ENCODE measurements at regions not wholly inside any gene's neighbourhood (a gene's known extent, or its start where the extent isn't known, plus 50 kb on each side); places are given as distances from the start of the nearest gene placed in this dataset.

DNA sequence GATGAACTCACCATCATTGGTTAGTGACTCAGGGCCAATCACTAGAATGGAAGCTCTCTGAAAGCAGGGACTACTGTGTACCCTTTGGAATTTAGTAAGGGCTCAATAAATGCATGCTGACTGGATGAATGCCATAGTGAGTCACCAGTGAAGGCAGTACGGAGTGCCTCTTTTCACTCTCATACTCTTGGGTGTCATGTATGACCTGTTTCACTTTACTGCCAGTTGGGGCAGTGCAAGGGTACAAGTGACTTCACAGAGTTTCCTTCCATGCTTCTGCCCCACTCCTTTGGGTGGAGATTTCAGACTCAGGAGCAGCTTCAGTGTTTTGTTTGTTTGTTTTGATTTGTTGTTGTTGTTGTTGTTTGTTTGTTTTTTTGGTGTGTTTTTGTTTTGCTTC is 57.7 kb downstream of the SOX3 start:
- Histone ChIP-seq H3K27ac (ENCODE audit: low read depth, low read length, poor library complexity, severe bottlenecking) (no peak overlapping the region), H2AFZ (ENCODE audit: low read length) (no peak overlapping the region), H3K4me2 (ENCODE audit: low read length) (no peak overlapping the region), H3K4me1 (ENCODE audit: insufficient read depth, low read length, severe bottlenecking) (no peaks in the 10 kb centered on the region), H3K9me3 (ENCODE audit: low read length) (no peaks in the 10 kb centered on the region), H3K9me2 (ENCODE audit: low read depth, low read length) (no peaks in the 10 kb centered on the region), H3K79me2 (ENCODE audit: insufficient read depth, low read length) (no peaks in the 10 kb centered on the region), H3K4me3 (ENCODE audit: low read depth, low read length, poor library complexity, severe bottlenecking) (no peak overlapping the region), H3K9ac (ENCODE audit: low read length) (no peak overlapping the region), H4K20me1 (ENCODE audit: insufficient read depth, low read length) (no peaks in the 10 kb centered on the region), H3F3A (ENCODE audit: insufficient read depth, low read length) (no peaks in the 10 kb centered on the region), H3K36me3 (ENCODE audit: insufficient read depth, low read length) (no peaks in the 10 kb centered on the region), H3K27me3 (ENCODE audit: insufficient read depth, low read length) (no peaks in the 10 kb centered on the region)
- TF ChIP-seq, protein P1, sequence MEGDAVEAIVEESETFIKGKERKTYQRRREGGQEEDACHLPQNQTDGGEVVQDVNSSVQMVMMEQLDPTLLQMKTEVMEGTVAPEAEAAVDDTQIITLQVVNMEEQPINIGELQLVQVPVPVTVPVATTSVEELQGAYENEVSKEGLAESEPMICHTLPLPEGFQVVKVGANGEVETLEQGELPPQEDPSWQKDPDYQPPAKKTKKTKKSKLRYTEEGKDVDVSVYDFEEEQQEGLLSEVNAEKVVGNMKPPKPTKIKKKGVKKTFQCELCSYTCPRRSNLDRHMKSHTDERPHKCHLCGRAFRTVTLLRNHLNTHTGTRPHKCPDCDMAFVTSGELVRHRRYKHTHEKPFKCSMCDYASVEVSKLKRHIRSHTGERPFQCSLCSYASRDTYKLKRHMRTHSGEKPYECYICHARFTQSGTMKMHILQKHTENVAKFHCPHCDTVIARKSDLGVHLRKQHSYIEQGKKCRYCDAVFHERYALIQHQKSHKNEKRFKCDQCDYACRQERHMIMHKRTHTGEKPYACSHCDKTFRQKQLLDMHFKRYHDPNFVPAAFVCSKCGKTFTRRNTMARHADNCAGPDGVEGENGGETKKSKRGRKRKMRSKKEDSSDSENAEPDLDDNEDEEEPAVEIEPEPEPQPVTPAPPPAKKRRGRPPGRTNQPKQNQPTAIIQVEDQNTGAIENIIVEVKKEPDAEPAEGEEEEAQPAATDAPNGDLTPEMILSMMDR (IDR thresholded peaks at IDR 0.05; ENCODE audit: low read length), result no peak
- no peak for TF ChIP-seq EZH2 (IDR thresholded peaks at IDR 0.05; ENCODE audit: borderline replicate concordance, low read length)

DNA sequence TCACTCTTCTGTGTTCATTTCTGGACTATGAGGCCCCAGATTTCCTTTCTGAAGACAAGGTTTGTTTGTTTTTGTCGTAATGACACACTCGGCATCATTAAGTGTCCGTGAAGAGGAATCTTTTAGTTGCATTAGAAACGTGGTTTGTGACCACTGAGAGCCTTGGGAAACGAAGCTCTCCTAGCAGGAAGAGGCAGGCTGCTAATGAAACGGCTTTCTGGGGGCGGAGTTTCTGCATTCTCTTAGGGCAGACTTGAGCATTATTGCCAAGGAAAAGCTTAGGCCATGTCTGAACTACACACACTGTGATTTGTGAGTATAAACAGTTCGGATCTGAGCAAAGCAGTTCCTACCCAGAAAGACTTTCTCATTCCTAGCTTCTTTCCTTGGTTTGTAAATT is 64.0 kb downstream of the SOX3 start:
- H2AFZ ChIP-seq (ENCODE audit: low read length), result no peak overlapping the region
- H3K79me2 ChIP-seq (ENCODE audit: insufficient read depth, low read length), result no peaks in the 10 kb centered on the region
- TF ChIP-seq, protein P1 (IDR thresholded peaks at IDR 0.05; ENCODE audit: low read length), result no peak
- TF ChIP-seq EZH2 (IDR thresholded peaks at IDR 0.05; ENCODE audit: borderline replicate concordance, low read length), result no peak
- no peaks in the 10 kb centered on the region for H3K4me1 ChIP-seq (ENCODE audit: insufficient read depth, low read length, severe bottlenecking)
- no peaks in the 10 kb centered on the region for H3K36me3 ChIP-seq (ENCODE audit: insufficient read depth, low read length)
- H3K9me3 ChIP-seq (ENCODE audit: low read length), result no peaks in the 10 kb centered on the region
- H3K4me3 ChIP-seq (ENCODE audit: low read depth, low read length, poor library complexity, severe bottlenecking), result no peak overlapping the region
- H4K20me1 ChIP-seq (ENCODE audit: insufficient read depth, low read length), result no peaks in the 10 kb centered on the region
- no peak overlapping the region for H3K4me2 ChIP-seq (ENCODE audit: low read length)
- no peak overlapping the region for H3K9ac ChIP-seq (ENCODE audit: low read length)
- H3K9me2 ChIP-seq (ENCODE audit: low read depth, low read length), result no peaks in the 10 kb centered on the region
- H3F3A ChIP-seq (ENCODE audit: insufficient read depth, low read length), result no peaks in the 10 kb centered on the region
- H3K27me3 ChIP-seq (ENCODE audit: insufficient read depth, low read length), result no peaks in the 10 kb centered on the region
- no peak overlapping the region for H3K27ac ChIP-seq (ENCODE audit: low read depth, low read length, poor library complexity, severe bottlenecking)

DNA sequence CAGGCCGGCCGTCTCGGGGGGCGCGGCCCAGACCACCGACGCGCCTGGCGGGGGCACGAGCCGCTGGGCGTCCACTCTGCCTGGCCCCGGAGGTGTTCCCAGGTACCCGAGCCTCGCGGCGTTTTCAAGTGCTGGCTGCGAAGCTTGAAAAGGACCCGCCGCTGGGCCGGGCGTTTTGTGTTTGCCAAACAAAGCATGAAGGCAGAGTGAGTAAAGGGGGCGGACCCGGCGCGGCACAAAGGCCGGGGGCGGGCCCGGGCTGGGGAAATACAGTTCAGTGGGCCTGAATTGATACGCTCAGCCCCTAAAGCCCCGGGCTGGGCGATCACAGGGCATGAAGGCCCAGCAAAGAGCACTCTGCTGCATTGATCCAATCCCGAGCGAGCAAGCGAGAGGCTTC is 65.4 kb downstream of the SOX3 start:
- H3K9me3 ChIP-seq (ENCODE audit: low read length), result no peaks in the 10 kb centered on the region
- H3F3A ChIP-seq (ENCODE audit: insufficient read depth, low read length), result no peaks in the 10 kb centered on the region
- H2AFZ ChIP-seq (ENCODE audit: low read length), result no peak overlapping the region
- no peaks in the 10 kb centered on the region for H3K4me1 ChIP-seq (ENCODE audit: insufficient read depth, low read length, severe bottlenecking)
- no peaks in the 10 kb centered on the region for H3K9me2 ChIP-seq (ENCODE audit: low read depth, low read length)
- no peaks in the 10 kb centered on the region for H3K36me3 ChIP-seq (ENCODE audit: insufficient read depth, low read length)
- H3K27ac ChIP-seq (ENCODE audit: low read depth, low read length, poor library complexity, severe bottlenecking), result no peak overlapping the region
- TF ChIP-seq EZH2 (IDR thresholded peaks at IDR 0.05; ENCODE audit: borderline replicate concordance, low read length), result no peak
- TF ChIP-seq, protein P1 (IDR thresholded peaks at IDR 0.05; ENCODE audit: low read length), result no peak
- no peaks in the 10 kb centered on the region for H3K27me3 ChIP-seq (ENCODE audit: insufficient read depth, low read length)
- no peak overlapping the region for H3K4me2 ChIP-seq (ENCODE audit: low read length)
- no peaks in the 10 kb centered on the region for H4K20me1 ChIP-seq (ENCODE audit: insufficient read depth, low read length)
- H3K79me2 ChIP-seq (ENCODE audit: insufficient read depth, low read length), result no peaks in the 10 kb centered on the region
- no peak overlapping the region for H3K4me3 ChIP-seq (ENCODE audit: low read depth, low read length, poor library complexity, severe bottlenecking)
- no peak overlapping the region for H3K9ac ChIP-seq (ENCODE audit: low read length)
